GM18951 (cell line): ENCODE measurements at regions not wholly inside any gene's neighbourhood (a gene's known extent, or its start where the extent isn't known, plus 50 kb on each side); places are given as distances from the start of the nearest gene placed in this dataset.

Experiments used
- POLR2A ChIP-seq: IDR thresholded peaks from 4 replicates; pipeline ENCODE4 v1.6.1; 2011; ENCODE audit warnings: mild to moderate bottlenecking; ENCODE audit not compliant: insufficient read length, insufficient read depth; ENCODE audit errors: extremely low read depth
- in situ Hi-C: fragments of 300-500 bp; cut with MboI; formaldehyde crosslinking; loops from one replicate; pipeline ENCODE4 v1.12.0; 2022; ENCODE audit warnings: low sequenced_read_pairs, mixed read lengths, inconsistent platforms; ENCODE audit not compliant: unreplicated experiment

DNA sequence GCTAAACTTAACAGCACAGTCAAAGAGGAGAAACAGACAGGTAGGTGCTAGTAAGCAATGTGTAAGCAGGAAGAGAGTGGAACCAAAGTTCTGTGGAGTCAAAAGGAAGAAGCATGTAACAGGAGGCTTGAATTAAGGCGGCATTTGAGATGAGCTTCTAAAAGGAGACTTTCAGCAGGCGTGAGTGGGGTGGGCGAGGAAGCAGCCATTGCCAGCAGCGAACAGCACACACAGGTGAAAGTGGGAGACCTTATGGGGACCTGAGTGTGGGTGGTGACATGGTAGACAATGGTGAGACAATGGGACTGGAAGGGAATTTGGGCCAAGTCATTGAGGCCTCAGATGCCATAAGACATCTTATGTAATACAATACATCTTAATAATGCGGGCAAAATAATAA is 195.0 kb downstream of the PAX1 start:
- no peak for TF ChIP-seq POLR2A
- in situ Hi-C loops, result no loop called here

DNA sequence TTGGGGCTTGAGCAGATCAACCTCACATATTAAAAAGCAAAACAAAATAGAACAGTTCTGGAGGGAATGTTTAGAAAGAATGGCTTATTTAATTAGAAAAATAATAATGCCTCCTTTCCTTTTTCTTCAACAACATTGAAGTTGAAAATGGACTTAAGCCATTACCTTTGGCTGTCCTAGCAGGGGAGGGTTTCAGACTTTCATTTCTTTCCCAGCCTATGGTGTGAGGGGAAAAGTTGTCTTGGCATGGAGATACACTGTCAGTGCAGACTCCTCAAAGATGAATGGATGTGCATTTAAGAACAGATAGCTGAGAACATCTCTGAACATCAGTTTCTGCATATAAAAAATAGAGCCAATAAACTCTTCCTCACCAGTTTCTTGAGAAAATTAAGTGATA is 169.5 kb downstream of the PAX1 start:
- no peak for TF ChIP-seq POLR2A
- in situ Hi-C loops, result no loop called here

- in situ Hi-C loops, result no loop called here
Measured at GRCh38 chr20:21874127-21874526, 168.7 kb downstream of the PAX1 start.

GRCh38 chr20:21873291-21873690 is 167.8 kb downstream of the PAX1 start:
- in situ Hi-C loops, result no loop called here
- TF ChIP-seq POLR2A, result no peak

More at GRCh38 chr20:21874127-21874526, 168.7 kb downstream of the PAX1 start:
- no peak for TF ChIP-seq POLR2A

GRCh38 chr20:21867811-21868210 is 162.3 kb downstream of the PAX1 start:
- no peak for TF ChIP-seq POLR2A
- in situ Hi-C loops, result no loop called here

GRCh38 chr20:21867353-21867752 is 161.9 kb downstream of the PAX1 start:
- in situ Hi-C loops, result no loop called here
- TF ChIP-seq POLR2A, result no peak

- in situ Hi-C loops, result no loop called here
- TF ChIP-seq POLR2A, result no peak
Measured at GRCh38 chr20:21862956-21863355, 157.5 kb downstream of the PAX1 start.

- TF ChIP-seq POLR2A, result no peak
- in situ Hi-C loops, result no loop called here
Measured at GRCh38 chr20:21862259-21862946, 156.9 kb downstream of the PAX1 start.

GRCh38 chr20:21840991-21841390 is 135.5 kb downstream of the PAX1 start:
- no peak for TF ChIP-seq POLR2A

DNA sequence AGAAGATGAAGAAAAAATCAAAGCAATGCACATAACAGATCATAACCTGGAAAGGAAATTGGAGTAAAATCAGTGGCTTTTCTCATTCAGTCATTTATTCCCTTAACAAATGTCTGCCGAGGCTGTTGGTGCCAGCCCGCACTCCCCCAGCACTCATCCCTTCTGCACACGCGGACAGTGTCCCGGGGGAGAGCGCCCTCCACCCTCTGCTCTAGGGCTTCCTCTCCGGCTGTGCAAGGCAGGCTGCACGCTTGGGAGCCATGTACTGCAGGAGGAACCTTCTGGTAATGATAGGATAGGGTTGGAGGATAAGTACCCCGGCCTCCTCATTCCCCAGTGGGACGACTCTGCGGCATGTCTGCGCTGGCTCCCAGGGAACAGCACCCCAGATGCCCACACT is 134.5 kb downstream of the PAX1 start:
- TF ChIP-seq POLR2A, result no peak
- in situ Hi-C loops, result no loop called here

More at GRCh38 chr20:21840991-21841390, 135.5 kb downstream of the PAX1 start:
- in situ Hi-C loops, result no loop called here

DNA sequence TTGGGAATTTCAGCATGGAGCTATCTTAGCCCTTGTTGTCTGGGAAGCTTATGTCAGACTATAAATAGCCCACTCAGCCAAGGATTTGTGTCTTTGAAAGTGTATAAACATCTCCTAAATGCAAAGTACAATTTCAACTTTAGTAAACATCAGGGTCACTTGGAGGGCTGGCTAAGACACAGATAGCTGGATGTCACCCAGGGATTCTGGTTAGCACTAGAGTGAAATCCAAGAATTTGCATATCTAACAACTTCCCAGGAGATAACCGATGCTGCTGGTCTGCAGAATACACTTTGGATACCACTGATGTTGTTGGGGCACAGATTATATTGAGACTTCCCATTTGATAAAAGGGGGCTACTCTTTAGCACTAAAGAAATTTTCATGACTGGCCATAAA is 130.9 kb downstream of the PAX1 start:
- in situ Hi-C loops, result no loop called here
- no peak for TF ChIP-seq POLR2A

DNA sequence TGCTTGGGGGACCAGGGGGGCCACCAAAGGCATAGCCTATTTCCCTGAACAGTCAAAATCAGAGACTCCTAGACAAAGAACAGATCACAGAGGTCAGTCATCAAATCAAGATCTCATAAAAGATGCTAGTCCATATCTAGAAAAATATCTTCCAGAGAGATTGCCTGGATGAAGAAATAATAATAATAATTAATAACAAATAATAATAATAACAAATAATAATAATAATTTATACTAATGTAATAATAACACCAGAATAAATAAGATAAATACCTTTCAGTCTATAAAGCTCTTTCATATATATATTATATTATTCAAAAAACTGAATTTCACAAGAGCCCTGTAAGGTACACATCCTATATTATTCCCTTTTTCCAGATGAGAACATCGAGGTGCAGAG is 129.6 kb downstream of the PAX1 start:
- in situ Hi-C loops, result no loop called here

DNA sequence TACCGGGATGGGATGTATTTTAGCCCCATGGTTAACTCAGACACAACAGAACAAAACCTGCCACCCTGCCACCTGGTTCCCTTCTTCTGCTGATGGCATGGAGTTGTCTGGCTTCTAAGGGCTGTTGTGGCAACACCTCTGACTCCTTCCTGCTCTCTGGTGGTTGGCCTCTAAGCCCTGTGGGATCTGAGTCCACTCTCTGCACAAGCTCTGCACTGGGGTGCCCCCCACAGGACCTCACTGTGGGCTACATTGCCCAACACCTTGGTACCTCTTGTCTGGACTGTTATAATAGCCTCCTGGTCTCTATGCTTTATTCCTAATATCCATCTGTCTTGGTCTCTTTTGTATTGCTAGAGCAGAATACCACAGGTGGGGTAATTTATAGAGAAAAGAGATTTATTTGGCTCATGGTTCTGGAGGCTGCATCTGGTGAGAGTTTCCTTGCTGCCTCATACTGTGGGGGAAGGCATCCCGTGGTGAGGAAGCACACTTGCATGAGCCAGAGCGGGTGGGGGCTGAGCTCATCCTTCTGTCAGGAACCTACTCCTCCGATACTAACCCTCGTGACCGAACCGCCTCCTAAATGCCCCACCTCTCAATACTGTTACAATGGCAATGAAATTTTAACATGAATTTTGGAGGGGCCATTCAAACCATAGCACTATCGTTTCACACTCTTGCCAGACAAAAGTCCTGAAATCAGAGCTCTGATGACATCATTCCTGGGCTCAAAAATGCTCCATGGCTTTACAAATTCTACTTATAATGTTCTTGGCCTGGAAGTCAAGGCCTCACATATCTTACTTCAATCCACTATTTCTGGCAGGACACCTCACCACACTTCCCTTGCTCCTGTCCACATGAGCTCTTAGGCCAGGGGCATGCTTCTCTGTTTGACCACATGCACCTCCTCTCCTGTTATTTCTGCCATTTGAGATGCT is 127.2 kb downstream of the PAX1 start:
- TF ChIP-seq POLR2A, result no peak

More for the DNA sequence above, 129.6 kb downstream of the PAX1 start:
- TF ChIP-seq POLR2A, result no peak

DNA sequence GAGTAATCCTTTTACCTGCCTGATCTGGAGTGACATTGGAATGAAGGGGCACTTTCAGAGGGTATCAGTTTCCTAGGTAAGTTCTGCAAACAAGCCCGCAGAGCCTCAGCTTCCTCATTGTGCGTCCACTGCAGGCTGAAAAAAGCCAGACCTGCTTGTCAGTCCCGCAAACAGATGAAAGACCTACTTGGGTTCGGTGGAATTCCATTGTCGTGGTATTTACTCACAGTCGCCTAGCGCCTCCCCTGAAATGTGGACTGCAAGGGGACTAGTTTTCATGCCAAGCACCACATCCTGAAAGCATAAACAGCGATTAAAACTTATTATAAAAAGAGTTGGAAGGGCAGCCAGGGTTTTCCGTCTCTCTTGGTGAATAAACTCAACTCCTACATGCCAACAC is 121.5 kb downstream of the PAX1 start:
- in situ Hi-C loops, result no loop called here
- no peak for TF ChIP-seq POLR2A

More for the DNA sequence above, 127.2 kb downstream of the PAX1 start:
- in situ Hi-C loops, result no loop called here
